AG04450 (cell line): ENCODE measurements at regions not wholly inside any gene's neighbourhood (a gene's known extent, or its start where the extent isn't known, plus 50 kb on each side); places are given as distances from the start of the nearest gene placed in this dataset.

Source experiments
- CTCF ChIA-PET: fragments of 300-600, 350-600 bp; formaldehyde crosslinking; extraction: SDS; loops from one replicate; lab custom pipeline; 2022; ENCODE audit warnings: antibody characterized with exemption, inconsistent platforms; lab: Charles Lee
- POLR2A ChIA-PET: fragments of 350-600 bp; formaldehyde crosslinking; extraction: SDS; loops from one replicate; lab custom pipeline; 2021; ENCODE audit warnings: antibody characterized with exemption, inconsistent platforms; lab: Yijun Ruan, JAX
- DNase-seq: peaks from one replicate; pipeline ENCODE4 v3.0.0-alpha.2; 2011; ENCODE audit warnings: low read depth, low spot score
- H3K27ac ChIP-seq: one replicate; pipeline ENCODE4 v1.5.1; 2012; ENCODE audit warnings: low read depth, low read length, control low read depth
- H3K27me3 ChIP-seq: one replicate; pipeline ENCODE4 v1.6.0; 2012; ENCODE audit warnings: low read length; ENCODE audit not compliant: control insufficient read depth, insufficient read depth
- H3K4me3 ChIP-seq: 2 replicates; pipeline ENCODE4 v1.5.1; 2011; ENCODE audit warnings: mild to moderate bottlenecking, low read depth, low read length, control low read depth
- H3K9me3 ChIP-seq: 2 replicates; pipeline ENCODE4 v1.5.1; 2012; ENCODE audit warnings: low read length; ENCODE audit not compliant: control insufficient read depth, insufficient read depth
- TF ChIP-seq, protein P1 (sequence below): IDR thresholded peaks from 2 replicates; pipeline ENCODE4 v1.5.1; 2011; ENCODE audit warnings: low read depth, low read length, control low read depth, inconsistent platforms

DNA sequence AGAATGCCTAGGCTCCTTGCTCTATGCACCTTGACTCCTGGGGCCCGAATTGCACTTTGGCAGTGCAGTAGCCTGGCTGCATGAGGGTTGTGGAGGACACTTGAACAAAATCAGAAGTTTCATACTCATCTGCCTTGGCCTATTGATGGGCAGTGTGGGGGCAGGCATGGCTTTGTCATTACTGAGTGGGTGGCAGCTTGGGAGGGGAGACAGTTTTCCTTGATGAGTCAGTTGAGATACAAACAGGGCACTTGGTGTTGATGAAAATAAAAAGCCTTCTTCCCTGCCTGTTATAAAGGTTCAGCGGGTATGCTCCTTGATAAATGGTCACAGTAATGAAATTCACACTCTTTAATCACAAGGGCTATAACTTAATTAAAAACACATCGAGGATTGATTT lies 126.8 kb upstream of the MAMLD1 start:
- CTCF ChIA-PET = no interaction called here
- Histone ChIP-seq H3K4me3 (no peak overlapping the region), H3K27ac (no peak overlapping the region), H3K27me3 (no peaks in the 10 kb centered on the region), H3K9me3 (no peaks in the 10 kb centered on the region)
- no peak for DNase-seq
- POLR2A ChIA-PET = no interaction called here
- TF ChIP-seq, protein P1, sequence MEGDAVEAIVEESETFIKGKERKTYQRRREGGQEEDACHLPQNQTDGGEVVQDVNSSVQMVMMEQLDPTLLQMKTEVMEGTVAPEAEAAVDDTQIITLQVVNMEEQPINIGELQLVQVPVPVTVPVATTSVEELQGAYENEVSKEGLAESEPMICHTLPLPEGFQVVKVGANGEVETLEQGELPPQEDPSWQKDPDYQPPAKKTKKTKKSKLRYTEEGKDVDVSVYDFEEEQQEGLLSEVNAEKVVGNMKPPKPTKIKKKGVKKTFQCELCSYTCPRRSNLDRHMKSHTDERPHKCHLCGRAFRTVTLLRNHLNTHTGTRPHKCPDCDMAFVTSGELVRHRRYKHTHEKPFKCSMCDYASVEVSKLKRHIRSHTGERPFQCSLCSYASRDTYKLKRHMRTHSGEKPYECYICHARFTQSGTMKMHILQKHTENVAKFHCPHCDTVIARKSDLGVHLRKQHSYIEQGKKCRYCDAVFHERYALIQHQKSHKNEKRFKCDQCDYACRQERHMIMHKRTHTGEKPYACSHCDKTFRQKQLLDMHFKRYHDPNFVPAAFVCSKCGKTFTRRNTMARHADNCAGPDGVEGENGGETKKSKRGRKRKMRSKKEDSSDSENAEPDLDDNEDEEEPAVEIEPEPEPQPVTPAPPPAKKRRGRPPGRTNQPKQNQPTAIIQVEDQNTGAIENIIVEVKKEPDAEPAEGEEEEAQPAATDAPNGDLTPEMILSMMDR = no peak

DNA sequence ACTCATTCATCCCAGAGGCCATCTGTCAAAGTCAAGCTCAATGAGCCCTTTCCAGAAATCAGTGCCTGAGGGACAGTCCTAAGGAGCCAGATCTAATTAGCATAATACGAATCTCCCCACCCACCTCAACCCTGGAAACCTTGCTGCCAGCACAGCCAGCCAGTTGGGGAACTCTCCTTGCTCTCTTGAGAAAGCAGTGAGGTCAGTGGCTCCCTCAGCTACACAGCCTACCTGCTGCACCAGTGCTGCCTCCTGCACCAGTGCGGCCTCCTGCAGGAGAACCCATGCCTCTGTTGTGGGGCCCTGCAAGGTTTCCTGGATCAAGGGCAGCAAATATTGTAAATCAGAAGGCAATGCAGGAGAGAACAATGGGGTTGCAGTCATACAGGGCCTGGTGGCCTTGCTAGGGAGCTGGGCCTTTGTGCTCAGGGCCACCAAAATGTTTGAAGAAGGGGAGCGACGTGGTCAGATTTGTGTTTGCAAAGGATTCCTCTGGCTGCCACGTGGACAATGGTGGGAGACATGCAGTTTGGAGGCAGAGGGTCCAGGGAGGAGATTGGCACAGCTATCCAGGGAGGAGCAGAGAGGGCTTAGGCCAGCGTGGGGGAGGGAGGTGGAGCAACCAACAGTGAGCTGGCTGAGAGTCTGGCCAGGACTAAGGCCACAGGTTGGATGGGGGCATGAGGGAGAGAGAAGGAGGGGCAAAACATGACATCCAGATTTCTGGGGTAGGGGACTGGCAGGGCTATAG lies 124.3 kb upstream of the MAMLD1 start:
- POLR2A ChIA-PET = no interaction called here
- TF ChIP-seq, protein P1 = no peak

DNA sequence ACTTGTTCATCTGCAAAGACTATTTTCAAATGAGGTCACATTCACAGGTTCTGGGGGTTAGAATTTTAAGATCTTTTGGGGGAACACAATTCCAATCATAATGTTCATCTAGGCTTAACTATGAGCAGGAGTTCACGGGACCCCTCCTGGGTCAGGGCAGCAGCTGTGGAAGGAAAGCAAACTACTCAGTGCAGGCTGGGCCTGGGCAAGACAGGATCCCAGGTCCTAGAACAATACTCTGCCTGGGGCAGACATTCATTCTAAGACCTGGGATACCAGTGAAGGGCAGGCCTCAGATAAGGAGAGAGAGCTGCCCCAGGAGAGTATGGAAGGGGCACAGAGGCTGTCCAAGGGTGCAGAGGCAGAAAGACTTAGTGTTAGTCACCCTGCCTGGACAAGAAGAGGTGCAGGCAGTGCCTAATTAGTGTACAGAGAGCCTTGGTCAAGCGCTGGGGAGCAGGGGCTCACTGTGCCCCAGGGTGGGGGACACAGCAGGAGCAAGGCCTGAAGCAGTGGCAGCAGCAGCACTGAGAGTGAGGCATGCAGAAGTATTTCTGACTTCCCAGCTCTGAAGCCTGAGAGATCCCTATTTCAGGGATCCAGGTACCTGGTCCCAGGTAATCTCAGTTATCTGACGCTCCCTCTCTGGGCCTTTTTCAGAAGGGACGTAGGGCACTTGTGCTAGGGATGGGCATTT lies 123.0 kb upstream of the MAMLD1 start:
- H3K4me3 ChIP-seq = no peak overlapping the region
- DNase-seq = no peak
- CTCF ChIA-PET = no interaction called here
- POLR2A ChIA-PET = no interaction called here
- TF ChIP-seq, protein P1 = no peak
- no peaks in the 10 kb centered on the region for H3K27me3 ChIP-seq
- H3K9me3 ChIP-seq = no peaks in the 10 kb centered on the region
- no peak overlapping the region for H3K27ac ChIP-seq

More for the DNA sequence above, 124.3 kb upstream of the MAMLD1 start:
- no peaks in the 10 kb centered on the region for H3K9me3 ChIP-seq
- CTCF ChIA-PET = no interaction called here
- no peak overlapping the region for H3K27ac ChIP-seq
- no peak overlapping the region for H3K4me3 ChIP-seq
- no peak for DNase-seq
- no peaks in the 10 kb centered on the region for H3K27me3 ChIP-seq

DNA sequence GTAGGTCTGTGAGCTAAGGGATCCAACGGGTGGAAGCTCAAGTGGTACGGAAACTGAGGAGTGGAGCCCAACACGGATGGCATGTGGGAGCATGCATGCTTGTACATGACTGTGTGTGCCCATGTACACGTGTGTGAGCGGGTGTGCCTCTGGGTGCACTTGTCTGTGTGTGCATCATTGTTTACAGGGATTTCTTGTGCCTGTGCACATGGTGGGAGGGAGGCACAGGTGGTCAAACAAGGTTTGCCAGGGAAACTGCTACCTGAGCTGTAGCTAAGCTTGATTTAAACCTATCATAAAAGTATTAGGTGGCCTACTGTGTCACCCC lies 122.5 kb upstream of the MAMLD1 start:
- CTCF ChIA-PET = no interaction called here
- Histone ChIP-seq H3K27ac (no peak overlapping the region), H3K27me3 (no peaks in the 10 kb centered on the region), H3K9me3 (no peaks in the 10 kb centered on the region), H3K4me3 (no peak overlapping the region)
- POLR2A ChIA-PET = interaction anchor here (0.6 kb wide), 1 partner anchor 18 kb away, joined by 3 read pairs; no protein-coding TSS in a partner anchor
- DNase-seq = no peak
- TF ChIP-seq, protein P1 = no peak

DNA sequence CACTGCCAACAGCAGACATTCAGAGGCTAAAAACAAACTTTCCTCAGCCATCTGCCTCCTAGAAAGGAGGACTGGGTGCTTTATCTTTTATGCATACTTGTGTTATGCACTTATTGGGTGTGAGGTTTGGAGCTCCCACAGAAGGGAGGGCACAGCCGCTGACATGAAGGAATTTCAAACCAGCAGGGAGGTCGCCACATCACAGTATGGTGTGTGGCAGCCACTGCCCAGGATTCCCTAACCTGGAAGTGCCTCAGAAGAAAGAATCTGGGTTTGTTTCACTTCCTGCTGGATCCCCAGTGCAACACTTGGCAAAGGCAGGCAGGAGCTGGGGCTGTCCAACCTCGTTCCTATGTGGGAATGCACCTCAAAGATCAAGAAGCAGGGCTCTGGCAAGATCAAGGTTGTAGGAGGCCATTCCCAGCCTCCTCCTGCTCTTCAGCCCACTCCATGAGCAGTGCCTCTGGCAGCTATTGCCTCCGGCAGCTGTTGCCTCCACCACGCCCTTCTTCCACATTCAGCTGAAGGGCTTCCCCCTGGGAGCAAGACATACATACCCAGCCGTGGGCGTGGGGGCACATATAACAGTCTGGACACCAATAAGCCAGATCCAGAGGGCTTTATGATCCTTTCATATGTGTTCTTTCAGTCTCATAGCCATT lies 109.0 kb upstream of the MAMLD1 start:
- no peak overlapping the region for H3K27ac ChIP-seq
- H3K9me3 ChIP-seq = no peaks in the 10 kb centered on the region
- no peak overlapping the region for H3K4me3 ChIP-seq
- TF ChIP-seq, protein P1 = no peak
- POLR2A ChIA-PET = interaction anchor here (0.6 kb wide), 1 partner anchor 175 kb away, joined by 8 read pairs; no protein-coding TSS in a partner anchor
- H3K27me3 ChIP-seq = no peaks in the 10 kb centered on the region
- CTCF ChIA-PET = no interaction called here
- DNase-seq = no peak
